ENCODE measurements at regions not wholly inside any gene's neighbourhood (a gene's known extent, or its start where the extent isn't known, plus 50 kb on each side); places are given as distances from the start of the nearest gene placed in this dataset.

- no peak for TF ChIP-seq FOXK2 (IDR thresholded peaks at IDR 0.05)
- TF ChIP-seq ESRRA (IDR thresholded peaks at IDR 0.05; ENCODE audit: low read length), result no peak
- TF ChIP-seq HSF1 (IDR thresholded peaks at IDR 0.05; ENCODE audit: low read depth, low read length), result no peak
- TF ChIP-seq ZNF217 (IDR thresholded peaks at IDR 0.05), result no peak
- TF ChIP-seq ATF3 (IDR thresholded peaks at IDR 0.05; ENCODE audit: borderline replicate concordance, extremely low read depth, low read depth, low read length), result no peak
- TF ChIP-seq RFX5 (IDR thresholded peaks at IDR 0.05; ENCODE audit: low read depth, low read length), result no peak
- TF ChIP-seq NFIC (IDR thresholded peaks at IDR 0.05; ENCODE audit: low read depth, low read length), result no peak
- TF ChIP-seq BMI1 (IDR thresholded peaks at IDR 0.05; ENCODE audit: borderline replicate concordance), result no peak
- BruUV-seq (replicated peaks), result no TSS peak
- no peak overlapping the region for H2AFZ ChIP-seq (ENCODE audit: control insufficient read depth, low read depth, low read length)
- ChIA-PET POLR2A (no interaction called here), RAD21 (ENCODE audit: unreplicated experiment) (interaction anchor here (1.3 kb wide), 1 partner anchor 132 kb away, joined by 3 read pairs; no protein-coding TSS in a partner anchor), SMC1A (ENCODE audit: uncharacterized antibody, unreplicated experiment) (no interaction called here), CTCF (no interaction called here)
- in situ Hi-C loops (cut with MboI), result no loop called here
- H3K4me1 ChIP-seq (ENCODE audit: control insufficient read depth, insufficient read depth, low read length), result no peaks in the 10 kb centered on the region
- H3K27me3 ChIP-seq (replicated peaks in 1 of 2; ENCODE audit: control insufficient read depth in 2 of 2, insufficient read depth in 2 of 2, low read length in 1 of 2), result no peaks in the 10 kb centered on the region
- H4K20me1 ChIP-seq (ENCODE audit: control insufficient read depth, insufficient read depth), result no peaks in the 10 kb centered on the region
- FAIRE-seq (no peak), DNase-seq (ENCODE audit: low read depth, low spot score) (no peak), ATAC-seq (no peak; the same call in 2 of the 3 replicates)
- no peaks in the 10 kb centered on the region for H3K79me2 ChIP-seq (ENCODE audit: control insufficient read depth, insufficient read depth, low read length)
- no peaks in the 10 kb centered on the region for H3K9me3 ChIP-seq (replicated peaks; ENCODE audit: control insufficient read depth, insufficient read depth, low read length)
- H3K36me3 ChIP-seq (ENCODE audit: control insufficient read depth in 2 of 2, insufficient read depth in 2 of 2, low read length in 1 of 2), result no peaks in the 10 kb centered on the region
- intact Hi-C loops (cut with micrococcal nuclease; ENCODE audit: unreplicated experiment), result no loop called here
- no peak overlapping the region for H3K9ac ChIP-seq (ENCODE audit: control insufficient read depth, insufficient read depth, low read length)
- H3K4me2 ChIP-seq (ENCODE audit: control insufficient read depth, insufficient read depth), result no peak overlapping the region
- no peak overlapping the region for H3K4me3 ChIP-seq
- no peak overlapping the region for H3K27ac ChIP-seq (ENCODE audit: control insufficient read depth, insufficient read depth)
- 0% methylated on average over 3 of the region's 3 CpGs for WGBS (ENCODE audit: insufficient coverage, insufficient replicate concordance, low lambda C conversion rate, missing lambda C conversion rate)
These were observed 331.6 kb upstream of the FAM241A start for GRCh38 chr4:111813555-111814140.
